COLO829 (cell line): ENCODE measurements at regions not wholly inside any gene's neighbourhood (a gene's known extent, or its start where the extent isn't known, plus 50 kb on each side); places are given as distances from the start of the nearest gene placed in this dataset.

Experiments
- DNase-seq: peaks from one replicate; pipeline ENCODE4 v3.0.0; 2012; ENCODE audit warnings: low spot score

- DNase-seq: no peak
Observed at GRCh38 chr4:123573866-123574508, 177.4 kb downstream of the SPRY1 start.

- DNase-seq: no peak
Observed at GRCh38 chr4:123575291-123575690, 178.7 kb downstream of the SPRY1 start.

- no peak for DNase-seq
Observed at GRCh38 chr4:123577225-123577906, 180.8 kb downstream of the SPRY1 start.

GRCh38 chr4:123578276-123579029 is 181.9 kb downstream of the SPRY1 start:
- no peak for DNase-seq

GRCh38 chr4:123579961-123580360 is 183.4 kb downstream of the SPRY1 start:
- no peak for DNase-seq

GRCh38 chr4:123580981-123581664 is 184.5 kb downstream of the SPRY1 start:
- no peak for DNase-seq

- no peak for DNase-seq
Observed at GRCh38 chr4:123581802-123582201, 185.2 kb downstream of the SPRY1 start.

GRCh38 chr4:123583043-123583442 is 186.4 kb downstream of the SPRY1 start:
- peak; percentile 54 for DNase-seq

GRCh38 chr4:123585111-123585510 is 188.5 kb downstream of the SPRY1 start:
- DNase-seq: peak; percentile 32

- peak; percentile 88 for DNase-seq
Observed at GRCh38 chr4:123587983-123588494, 191.4 kb downstream of the SPRY1 start.

GRCh38 chr4:123588631-123589241 is 192.1 kb downstream of the SPRY1 start:
- DNase-seq: peak; percentile 88

GRCh38 chr4:123589301-123589700 is 192.7 kb downstream of the SPRY1 start:
- no peak for DNase-seq

- no peak for DNase-seq
Observed at GRCh38 chr4:123591875-123592274, 195.3 kb downstream of the SPRY1 start.

GRCh38 chr4:123593655-123594054 is 197.1 kb downstream of the SPRY1 start:
- DNase-seq: no peak

GRCh38 chr4:123596805-123597204 is 200.2 kb downstream of the SPRY1 start:
- DNase-seq: no peak

- DNase-seq: no peak
Observed at GRCh38 chr4:123597586-123597985, 201.0 kb downstream of the SPRY1 start.

- no peak for DNase-seq
Observed at GRCh38 chr4:123598331-123598730, 201.7 kb downstream of the SPRY1 start.

- DNase-seq: no peak
Observed at GRCh38 chr4:123599061-123599919, 202.7 kb downstream of the SPRY1 start.

GRCh38 chr4:123599920-123600810 is 203.6 kb downstream of the SPRY1 start:
- peak; percentile 92 for DNase-seq
